CD4-positive, alpha-beta T cell treated with Interleukin-1 beta for 1 hour (primary cell): ENCODE measurements at regions not wholly inside any gene's neighbourhood (a gene's known extent, or its start where the extent isn't known, plus 50 kb on each side); places are given as distances from the start of the nearest gene placed in this dataset.
A peak's percentile ranks its signal among the peaks of the same experiment; 100 is the strongest.
"Not testable (repeated sequence)": the region's sequence is repeated elsewhere in the genome, so short reads cannot be mapped to it uniquely, and the experiment has no call there.

Experiments used
- DNase-seq, 2 donors: peaks; one replicate each; pipeline ENCODE4 v3.0.0-alpha.2; 2020 to 2022

GRCh38 chrX:1779626-1780025, 164.8 kb downstream of the ASMT start:
- no peak for DNase-seq

- no peak for DNase-seq
Measured at GRCh38 chrX:1781766-1782165, 166.9 kb downstream of the ASMT start.

- DNase-seq: no peak
Measured at GRCh38 chrX:1784773-1785172, 169.9 kb downstream of the ASMT start.

GRCh38 chrX:1788300-1788911, 173.5 kb downstream of the ASMT start:
- no peak for DNase-seq

GRCh38 chrX:1792636-1793035, 177.8 kb downstream of the ASMT start:
- no peak for DNase-seq

GRCh38 chrX:1794586-1794985, 179.7 kb downstream of the ASMT start:
- DNase-seq: no peak

GRCh38 chrX:1802912-1803311, 188.1 kb downstream of the ASMT start:
- DNase-seq: no peak

GRCh38 chrX:1803741-1804140, 188.9 kb downstream of the ASMT start:
- no peak for DNase-seq

- DNase-seq: no peak
Measured at GRCh38 chrX:1807301-1807731, 192.5 kb downstream of the ASMT start.

- no peak for DNase-seq
Measured at GRCh38 chrX:1809581-1809980, 194.7 kb downstream of the ASMT start.

GRCh38 chrX:1813809-1814208, 198.9 kb downstream of the ASMT start:
- DNase-seq: peak in 1 of 2 donors; percentile 12

- no peak for DNase-seq
Measured at GRCh38 chrX:1815456-1816175, 200.8 kb downstream of the ASMT start.

GRCh38 chrX:1816387-1816982, 201.6 kb downstream of the ASMT start:
- not testable (repeated sequence) for DNase-seq

- DNase-seq: no peak
Measured at GRCh38 chrX:1821846-1822245, 207.0 kb downstream of the ASMT start.

- no peak for DNase-seq
Measured at GRCh38 chrX:1824855-1825254, 210.0 kb downstream of the ASMT start.

GRCh38 chrX:1833656-1834360, 218.9 kb downstream of the ASMT start:
- DNase-seq: no peak

- DNase-seq: no peak
Measured at GRCh38 chrX:1835056-1835455, 220.2 kb downstream of the ASMT start.

GRCh38 chrX:1836683-1837082, 221.8 kb downstream of the ASMT start:
- no peak for DNase-seq

GRCh38 chrX:1841746-1842145, 226.9 kb downstream of the ASMT start:
- no peak for DNase-seq

GRCh38 chrX:1847000-1847399, 232.1 kb downstream of the ASMT start:
- not testable (repeated sequence) for DNase-seq

GRCh38 chrX:1847790-1848189, 232.9 kb downstream of the ASMT start:
- not testable (repeated sequence) for DNase-seq

GRCh38 chrX:1851527-1851926, 236.7 kb downstream of the ASMT start:
- no peak for DNase-seq

GRCh38 chrX:1852082-1852481, 237.2 kb downstream of the ASMT start:
- no peak for DNase-seq

GRCh38 chrX:1853447-1853846, 238.6 kb downstream of the ASMT start:
- DNase-seq: no peak
